HepG2 (cell line): ENCODE measurements at regions not wholly inside any gene's neighbourhood (a gene's known extent, or its start where the extent isn't known, plus 50 kb on each side); places are given as distances from the start of the nearest gene placed in this dataset.

Experiments used
- ATAC-seq: fragments of 200-7000 bp; cut with Tn5 transposase; 3 replicates; pipeline ENCODE4 v1.9.1; 2020; ENCODE audit warnings: mild to moderate bottlenecking, moderate library complexity
- BruUV-seq: library from RNA; stranded (reverse); fragments of 400-500 nt; replicated peaks from 2 replicates; lab custom pipeline; 2021; lab: Mats Ljungman, UMichigan
- CTCF ChIA-PET: fragments of 300-600 bp; formaldehyde crosslinking; extraction: SDS; loops from one replicate; lab custom pipeline; 2021; ENCODE audit warnings: low total read pairs, inconsistent platforms, low intra/inter-chr PET ratio; lab: Yijun Ruan, JAX
- POLR2A ChIA-PET: fragments of 350-600 bp; sonication (Branson Sonifier 250); formaldehyde crosslinking; loops from one replicate; lab custom pipeline; 2020; ENCODE audit warnings: antibody characterized with exemption, inconsistent platforms; lab: Yijun Ruan, JAX
- DNase-seq: peaks from one replicate; pipeline ENCODE4 v3.0.0-alpha.2; 2015; ENCODE audit warnings: low spot score
- FAIRE-seq: peaks from 3 replicates; lab custom pipeline; 2011; peaks lifted over from hg19 to GRCh38; lab: Jason Lieb, UNC
- H2AFZ ChIP-seq: one replicate; pipeline ENCODE4 v1.6.1; 2011; ENCODE audit warnings: low read length, inconsistent platforms
- H3K27ac ChIP-seq: fragments of 300-600 bp; 3 replicates; pipeline ENCODE4 v1.8.0; 2011; ENCODE audit warnings: mixed run types, mild to moderate bottlenecking, mixed read lengths, low read length, inconsistent platforms; ENCODE audit not compliant: insufficient read depth; ENCODE audit errors: extremely low read length
- H3K27me3 ChIP-seq, 2 experiments: fragments of 200-600 bp in 1 of 2; 2 replicates in 1 of 2; 3 replicates in 1 of 2; pipeline versions ENCODE4 v1.6.0 to v1.8.0; 2011; ENCODE audit warnings: low read length in 2 of 2, mild to moderate bottlenecking in 2 of 2, moderate library complexity in 2 of 2, inconsistent platforms in 1 of 2; ENCODE audit not compliant: insufficient read depth in 2 of 2, control insufficient read depth in 1 of 2
- H3K36me3 ChIP-seq, 2 experiments: fragments of 200-600 bp in 1 of 2; replicated peaks in 1 of 2; 2 replicates in 1 of 2; 3 replicates in 1 of 2; pipeline versions ENCODE4 v1.5.1 to v1.8.0; 2011; ENCODE audit warnings: low read length in 2 of 2, inconsistent platforms in 1 of 2; ENCODE audit not compliant: insufficient read depth in 2 of 2, control insufficient read depth in 1 of 2
- H3K4me1 ChIP-seq: 2 replicates; pipeline ENCODE4 v1.5.1; 2012; ENCODE audit warnings: low read length, inconsistent platforms; ENCODE audit not compliant: insufficient read depth
- H3K4me2 ChIP-seq: 2 replicates; pipeline ENCODE4 v1.6.0; 2011; ENCODE audit warnings: low read depth, low read length, inconsistent platforms
- H3K4me3 ChIP-seq, 3 experiments: fragments of 200-600 bp in 1 of 3; sonication (generic), shearing (Covaris generic) in 1 of 3; replicated peaks in 1 of 3; 2 replicates each; pipeline ENCODE4 v1.5.1; 2011 to 2016; ENCODE audit warnings: low read length in 3 of 3, inconsistent platforms in 2 of 3, low read depth in 2 of 3, mild to moderate bottlenecking in 2 of 3, control low read depth in 1 of 3, mixed read lengths in 1 of 3; ENCODE audit not compliant: insufficient read depth in 1 of 3
- H3K79me2 ChIP-seq: one replicate; pipeline ENCODE4 v1.6.1; 2011; ENCODE audit warnings: low read length, inconsistent platforms; ENCODE audit not compliant: insufficient read depth
- H3K9ac ChIP-seq: 2 replicates; pipeline ENCODE4 v1.6.0; 2011; ENCODE audit warnings: mild to moderate bottlenecking, low read depth, low read length, inconsistent platforms; ENCODE audit not compliant: insufficient read depth
- H3K9me3 ChIP-seq: 2 replicates; pipeline ENCODE4 v1.5.1; 2012; ENCODE audit warnings: mild to moderate bottlenecking, low read length
- H4K20me1 ChIP-seq: 2 replicates; pipeline ENCODE4 v1.6.0; 2011; ENCODE audit warnings: inconsistent platforms, mild to moderate bottlenecking, low read length, moderate library complexity; ENCODE audit not compliant: insufficient read depth
- MIER2 ChIP-seq: IDR thresholded peaks from 2 replicates; pipeline ENCODE4 v1.6.1; 2016; ENCODE audit warnings: missing biosample characterization, missing genetic modification reagents
- ZMYM2 ChIP-seq: sonication (generic); formaldehyde crosslinking; IDR thresholded peaks from 2 replicates; pipeline ENCODE4 v1.8.0; 2022; ENCODE audit warnings: mild to moderate bottlenecking, missing genetic modification reagents
- ZNF282 ChIP-seq: fragments of 450-650 bp; IDR thresholded peaks from 2 replicates; pipeline ENCODE4 v1.6.1; 2018; ENCODE audit not compliant: partially characterized antibody
- ZNF350 ChIP-seq: sonication (generic); formaldehyde crosslinking; IDR thresholded peaks from 2 replicates; pipeline ENCODE4 v1.4.0; 2020; ENCODE audit warnings: mild to moderate bottlenecking, low read depth, missing genetic modification reagents, borderline replicate concordance
- ZNF558 ChIP-seq: sonication (generic); formaldehyde crosslinking; IDR thresholded peaks from 2 replicates; pipeline ENCODE4 v1.9.0; 2022; ENCODE audit warnings: mild to moderate bottlenecking, missing genetic modification reagents, borderline replicate concordance
- ZZZ3 ChIP-seq: sonication (generic); formaldehyde crosslinking; IDR thresholded peaks from 2 replicates; pipeline ENCODE4 v1.4.0; 2020; ENCODE audit warnings: missing genetic modification reagents, mild to moderate bottlenecking, borderline replicate concordance
- WGBS: methylation state at CpG from one replicate; pipeline ENCODE4 v1.1.6; 2017; ENCODE audit warnings: low lambda C conversion rate; 5-methylcytosine and 5-hydroxymethylcytosine counted together
- in situ Hi-C: cut with HindIII; loops from 2 replicates; pipeline ENCODE4 v1.10.0; 2017; ENCODE audit warnings: low pct_unique_long_range_greater_than_20kb; ENCODE audit not compliant: extremely low pct_ligation_motif_present
- intact Hi-C: fragments of 100-400 bp; cut with micrococcal nuclease; formaldehyde crosslinking; loops from one replicate; pipeline ENCODE4 v1.10.0; 2022; ENCODE audit not compliant: unreplicated experiment
- TF ChIP-seq, protein P1 (sequence below): sonication (generic); formaldehyde crosslinking; IDR thresholded peaks from 2 replicates; pipeline ENCODE4 v1.4.0; 2020; ENCODE audit warnings: missing genetic modification reagents, mild to moderate bottlenecking, borderline replicate concordance

DNA sequence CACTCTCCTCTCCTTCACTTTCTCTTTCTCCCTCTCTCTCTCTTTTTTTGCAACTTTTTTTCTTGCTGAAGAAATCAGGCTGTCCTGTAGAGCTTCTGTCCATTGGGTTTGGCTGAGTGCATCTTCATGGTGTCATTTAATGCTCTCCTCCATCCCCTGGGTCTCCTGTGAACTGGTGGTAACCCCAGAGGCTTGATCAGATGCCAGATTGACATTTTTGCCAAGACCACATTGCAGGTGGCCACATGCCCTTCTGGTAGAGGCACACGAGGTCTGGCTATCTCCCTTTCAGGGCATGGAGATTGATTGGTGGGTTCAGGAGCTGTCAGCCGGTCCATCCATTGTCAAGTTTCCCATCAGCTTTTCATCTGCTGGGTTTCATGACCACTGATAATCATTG, 188.3 kb upstream of the MYL2 start:
- ATAC-seq (no peak), DNase-seq (no peak), FAIRE-seq (no peak)
- in situ Hi-C loops (no loop called here), intact Hi-C loops (no loop called here)
- Histone ChIP-seq H3K9me3 (no peaks in the 10 kb centered on the region), H2AFZ (no peak overlapping the region), H3K27ac (no peak overlapping the region), H4K20me1 (no peaks in the 10 kb centered on the region), H3K27me3 (peaks cover 0 to 11% of the 10 kb centered on the region in 2 experiments; a peak in 1 of 5 replicates), H3K4me1 (peaks cover 5% of the 10 kb centered on the region), H3K4me2 (no peak overlapping the region), H3K79me2 (no peaks in the 10 kb centered on the region), H3K9ac (no peak overlapping the region), H3K36me3 (no peaks in the 10 kb centered on the region), H3K4me3 (no peak overlapping the region)
- POLR2A ChIA-PET, result no interaction called here
- WGBS, result 17% methylated on average over 1 of the region's 2 CpGs
- BruUV-seq, result no TSS peak
- TF ChIP-seq ZMYM2 (CRISPR knock-in tag), result no peak
- TF ChIP-seq ZNF282, result no peak
- TF ChIP-seq, protein P1, sequence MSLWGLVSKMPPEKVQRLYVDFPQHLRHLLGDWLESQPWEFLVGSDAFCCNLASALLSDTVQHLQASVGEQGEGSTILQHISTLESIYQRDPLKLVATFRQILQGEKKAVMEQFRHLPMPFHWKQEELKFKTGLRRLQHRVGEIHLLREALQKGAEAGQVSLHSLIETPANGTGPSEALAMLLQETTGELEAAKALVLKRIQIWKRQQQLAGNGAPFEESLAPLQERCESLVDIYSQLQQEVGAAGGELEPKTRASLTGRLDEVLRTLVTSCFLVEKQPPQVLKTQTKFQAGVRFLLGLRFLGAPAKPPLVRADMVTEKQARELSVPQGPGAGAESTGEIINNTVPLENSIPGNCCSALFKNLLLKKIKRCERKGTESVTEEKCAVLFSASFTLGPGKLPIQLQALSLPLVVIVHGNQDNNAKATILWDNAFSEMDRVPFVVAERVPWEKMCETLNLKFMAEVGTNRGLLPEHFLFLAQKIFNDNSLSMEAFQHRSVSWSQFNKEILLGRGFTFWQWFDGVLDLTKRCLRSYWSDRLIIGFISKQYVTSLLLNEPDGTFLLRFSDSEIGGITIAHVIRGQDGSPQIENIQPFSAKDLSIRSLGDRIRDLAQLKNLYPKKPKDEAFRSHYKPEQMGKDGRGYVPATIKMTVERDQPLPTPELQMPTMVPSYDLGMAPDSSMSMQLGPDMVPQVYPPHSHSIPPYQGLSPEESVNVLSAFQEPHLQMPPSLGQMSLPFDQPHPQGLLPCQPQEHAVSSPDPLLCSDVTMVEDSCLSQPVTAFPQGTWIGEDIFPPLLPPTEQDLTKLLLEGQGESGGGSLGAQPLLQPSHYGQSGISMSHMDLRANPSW, result no peak
- no peak for TF ChIP-seq ZNF558 (CRISPR knock-in tag)
- TF ChIP-seq ZZZ3 (CRISPR knock-in tag), result no peak
- no peak for TF ChIP-seq MIER2 (CRISPR knock-in tag)
- TF ChIP-seq ZNF350 (CRISPR knock-in tag), result no peak
- CTCF ChIA-PET, result no interaction called here
